Activated CD8-positive, alpha-beta memory T cell treated with anti-CD3 and anti-CD28 coated beads for 24 hours (primary cell): ENCODE measurements at regions not wholly inside any gene's neighbourhood (a gene's known extent, or its start where the extent isn't known, plus 50 kb on each side); places are given as distances from the start of the nearest gene placed in this dataset.
"Not testable (repeated sequence)": the region's sequence is repeated elsewhere in the genome, so short reads cannot be mapped to it uniquely, and the experiment has no call there.

Source experiments
- DNase-seq: peaks from one replicate; pipeline ENCODE4 v3.0.0-alpha.2; 2020

- no peak for DNase-seq
These were observed 1911.4 kb downstream of the STIM2 start for GRCh38 chr4:28772066-28772465.

- DNase-seq, result no peak
These were observed 1912.1 kb downstream of the STIM2 start for GRCh38 chr4:28772788-28773187.

- DNase-seq, result no peak
These were observed 1913.7 kb downstream of the STIM2 start for GRCh38 chr4:28774344-28774743.

GRCh38 chr4:28776004-28776403 is 1915.4 kb downstream of the STIM2 start:
- no peak for DNase-seq

GRCh38 chr4:28784188-28784587 is 1923.5 kb downstream of the STIM2 start:
- DNase-seq, result no peak

- DNase-seq, result no peak
These were observed 1927.3 kb downstream of the STIM2 start for GRCh38 chr4:28787947-28788346.

- no peak for DNase-seq
These were observed 1928.4 kb downstream of the STIM2 start for GRCh38 chr4:28788929-28789490.

- DNase-seq, result no peak
These were observed 1927.1 kb upstream of the PCDH7 start for GRCh38 chr4:28792917-28793597.

GRCh38 chr4:28799696-28800095 is 1920.5 kb upstream of the PCDH7 start:
- no peak for DNase-seq

GRCh38 chr4:28811025-28811424 is 1909.1 kb upstream of the PCDH7 start:
- DNase-seq, result no peak

GRCh38 chr4:28822163-28822562 is 1898.0 kb upstream of the PCDH7 start:
- no peak for DNase-seq

- no peak for DNase-seq
These were observed 1892.3 kb upstream of the PCDH7 start for GRCh38 chr4:28827866-28828265.

GRCh38 chr4:28831867-28832266 is 1888.3 kb upstream of the PCDH7 start:
- DNase-seq, result no peak

GRCh38 chr4:28832444-28832843 is 1887.7 kb upstream of the PCDH7 start:
- no peak for DNase-seq

- no peak for DNase-seq
These were observed 1886.0 kb upstream of the PCDH7 start for GRCh38 chr4:28834120-28834519.

GRCh38 chr4:28835501-28835900 is 1884.7 kb upstream of the PCDH7 start:
- no peak for DNase-seq

GRCh38 chr4:28842271-28842670 is 1877.9 kb upstream of the PCDH7 start:
- DNase-seq, result no peak

GRCh38 chr4:28845158-28845557 is 1875.0 kb upstream of the PCDH7 start:
- DNase-seq, result no peak

GRCh38 chr4:28857028-28857427 is 1863.1 kb upstream of the PCDH7 start:
- DNase-seq, result not testable (repeated sequence)

- DNase-seq, result no peak
These were observed 1851.3 kb upstream of the PCDH7 start for GRCh38 chr4:28868841-28869240.

GRCh38 chr4:28879178-28879577 is 1841.0 kb upstream of the PCDH7 start:
- no peak for DNase-seq

GRCh38 chr4:28879900-28880299 is 1840.3 kb upstream of the PCDH7 start:
- DNase-seq, result no peak

- DNase-seq, result no peak
These were observed 1837.0 kb upstream of the PCDH7 start for GRCh38 chr4:28883211-28883610.

- DNase-seq, result no peak
These were observed 1833.2 kb upstream of the PCDH7 start for GRCh38 chr4:28886934-28887333.
